IPS DF 4.7 (cell line): ENCODE measurements at regions not wholly inside any gene's neighbourhood (a gene's known extent, or its start where the extent isn't known, plus 50 kb on each side); places are given as distances from the start of the nearest gene placed in this dataset.
"Not testable (repeated sequence)": the region's sequence is repeated elsewhere in the genome, so short reads cannot be mapped to it uniquely, and the experiment has no call there.

Experiments
- DNase-seq: peaks from one replicate; pipeline ENCODE4 v3.0.0-alpha.2; 2013; ENCODE audit warnings: low spot score; ENCODE audit errors: extremely low read depth

DNA sequence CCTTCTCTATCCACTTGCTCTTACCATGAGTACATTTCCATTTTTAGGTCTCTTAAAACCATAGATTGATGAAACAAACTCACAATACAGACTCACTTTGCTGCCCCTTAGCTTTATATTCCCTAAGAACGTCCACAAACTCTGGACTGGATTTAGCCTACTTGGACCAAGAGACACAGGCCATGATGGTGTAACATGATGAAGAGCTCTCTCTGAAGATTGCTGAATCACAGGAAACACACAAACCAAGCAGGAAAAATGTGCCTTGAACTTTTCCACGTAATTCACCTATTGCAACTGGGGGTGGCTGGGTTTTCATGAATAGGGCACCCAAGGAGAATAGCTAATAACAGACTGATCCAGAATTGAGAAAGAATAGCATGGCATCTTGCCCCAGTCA is 201.7 kb upstream of the RBBP8 start:
- DNase-seq, result no peak

DNA sequence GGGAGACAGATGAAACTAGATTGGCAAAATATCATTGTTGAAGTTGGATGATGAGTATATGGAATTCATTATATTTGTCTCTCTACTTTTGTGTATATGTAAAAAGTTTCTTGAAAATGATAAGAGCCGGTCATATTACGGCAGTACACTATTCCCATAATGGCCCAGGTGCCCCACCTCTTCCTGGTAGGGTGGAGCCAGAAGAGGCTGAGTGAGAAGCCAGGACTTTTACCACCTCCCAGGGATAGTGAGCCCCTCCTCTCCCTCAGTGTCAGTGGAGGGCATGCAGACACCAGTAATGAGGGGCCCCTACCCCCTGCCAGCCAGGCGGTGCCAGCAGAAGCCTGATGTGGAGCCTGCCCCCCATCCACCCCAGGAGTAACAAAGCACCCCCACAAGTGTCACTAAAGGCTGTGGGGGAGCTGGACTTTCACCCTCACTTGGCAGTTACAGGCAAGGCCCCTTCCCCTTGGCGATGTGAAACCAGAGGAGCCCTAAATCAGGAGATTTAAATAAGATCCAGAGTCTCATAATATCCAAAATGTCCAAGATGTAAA is 198.9 kb upstream of the RBBP8 start:
- no peak for DNase-seq

DNA sequence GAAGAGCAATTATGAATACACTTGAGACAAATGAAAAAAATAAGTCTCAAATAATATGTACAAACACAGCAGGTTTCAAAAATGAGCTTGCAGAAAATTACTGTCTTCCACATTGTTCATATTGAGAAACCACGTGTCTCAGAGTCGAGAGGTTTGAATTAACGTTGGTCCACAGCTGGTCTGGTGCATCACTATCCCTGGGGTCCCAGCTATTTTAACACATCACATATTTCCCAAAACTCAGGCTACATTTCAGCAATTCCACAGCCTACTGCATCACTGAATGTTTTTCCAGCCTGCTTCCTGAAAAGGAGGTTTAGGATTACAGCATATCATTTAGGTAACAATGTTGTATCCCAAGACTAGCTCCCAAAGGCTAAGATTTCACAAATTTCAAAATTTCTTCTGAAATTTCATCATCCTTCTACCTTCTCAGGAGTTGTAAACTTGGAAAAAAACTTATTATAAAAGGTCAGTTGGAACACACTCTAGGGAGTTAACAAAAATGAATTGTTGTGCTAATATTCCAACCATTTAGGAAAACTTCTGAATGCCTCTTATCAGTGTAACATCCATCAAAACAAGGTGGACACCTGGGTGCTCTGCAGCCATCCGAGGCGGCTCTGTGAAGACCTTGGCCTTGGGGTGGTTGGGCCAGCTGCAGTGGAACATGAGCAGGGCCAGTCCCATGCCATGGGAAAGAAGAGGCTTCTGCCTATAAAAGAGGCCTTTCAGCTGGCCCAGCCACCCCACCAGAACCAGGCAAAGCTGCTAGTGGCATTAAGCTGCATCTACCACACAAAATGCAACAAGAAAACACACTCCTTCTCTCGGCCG is 198.1 kb upstream of the RBBP8 start:
- DNase-seq, result no peak

DNA sequence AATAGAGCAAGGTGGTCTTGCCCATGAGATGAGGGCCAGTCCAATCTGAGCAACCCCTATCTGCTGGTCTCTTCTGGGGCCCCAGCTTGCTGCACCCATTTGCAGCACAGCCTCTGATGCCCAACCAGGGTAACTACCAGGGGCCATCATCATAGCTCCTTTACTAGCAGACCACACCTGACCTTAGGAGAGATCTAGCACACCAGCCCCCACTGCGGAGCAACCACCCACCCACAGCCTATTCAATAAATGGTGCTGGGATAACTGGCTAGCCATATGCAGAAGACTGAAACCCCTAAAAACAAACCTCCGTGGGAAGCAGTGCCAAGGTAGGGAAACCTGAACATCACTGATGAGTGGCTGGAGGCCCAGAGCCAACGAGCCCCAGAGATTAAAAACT is 196.1 kb upstream of the RBBP8 start:
- DNase-seq, result no peak

GRCh38 chr18:22739061-22739642 is 194.0 kb upstream of the RBBP8 start:
- DNase-seq, result no peak

GRCh38 chr18:22739789-22740188 is 193.3 kb upstream of the RBBP8 start:
- DNase-seq, result no peak

- no peak for DNase-seq
Measured at GRCh38 chr18:22741318-22741717, 191.8 kb upstream of the RBBP8 start.

DNA sequence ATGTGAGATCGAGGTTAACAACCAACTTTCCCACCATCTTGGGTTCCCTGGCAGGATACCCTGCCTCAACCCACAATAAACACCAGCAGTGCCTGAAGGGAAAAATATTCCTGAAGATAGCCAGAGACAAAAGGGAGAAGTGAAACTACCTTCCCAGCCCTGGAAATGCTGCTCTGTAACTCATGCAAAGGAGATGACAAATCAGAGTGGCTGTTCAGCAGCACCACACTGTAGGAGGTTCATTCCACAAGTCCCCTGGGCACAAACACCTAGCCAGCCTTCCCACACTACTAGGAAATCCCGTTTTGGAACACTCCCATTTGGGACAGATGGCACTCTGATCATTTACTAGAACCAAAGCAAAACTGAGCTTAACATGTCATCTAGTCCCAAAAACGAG is 190.7 kb upstream of the RBBP8 start:
- no peak for DNase-seq

- no peak for DNase-seq
Measured at GRCh38 chr18:22745966-22746365, 187.2 kb upstream of the RBBP8 start.

- no peak for DNase-seq
Measured at GRCh38 chr18:22752014-22752413, 181.1 kb upstream of the RBBP8 start.

- no peak for DNase-seq
Measured at GRCh38 chr18:22753130-22753831, 179.8 kb upstream of the RBBP8 start.

DNA sequence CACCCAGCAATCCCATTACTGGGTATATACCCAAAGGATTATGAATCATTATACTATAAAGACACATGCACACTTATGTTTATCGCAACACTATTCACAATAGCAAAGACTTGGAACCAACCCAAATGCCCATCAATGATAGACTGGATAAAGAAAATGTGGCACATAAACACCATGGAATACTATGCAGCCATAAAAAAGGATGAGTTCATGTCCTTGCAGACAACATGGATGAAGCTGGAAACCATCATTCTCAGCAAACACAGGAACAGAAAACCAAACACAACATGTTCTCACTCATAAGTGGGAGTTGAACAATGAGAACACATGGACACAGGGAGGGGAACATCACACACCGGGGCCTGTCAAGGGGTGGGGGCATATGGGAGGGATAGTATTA is 169.1 kb upstream of the RBBP8 start:
- DNase-seq, result not testable (repeated sequence)

DNA sequence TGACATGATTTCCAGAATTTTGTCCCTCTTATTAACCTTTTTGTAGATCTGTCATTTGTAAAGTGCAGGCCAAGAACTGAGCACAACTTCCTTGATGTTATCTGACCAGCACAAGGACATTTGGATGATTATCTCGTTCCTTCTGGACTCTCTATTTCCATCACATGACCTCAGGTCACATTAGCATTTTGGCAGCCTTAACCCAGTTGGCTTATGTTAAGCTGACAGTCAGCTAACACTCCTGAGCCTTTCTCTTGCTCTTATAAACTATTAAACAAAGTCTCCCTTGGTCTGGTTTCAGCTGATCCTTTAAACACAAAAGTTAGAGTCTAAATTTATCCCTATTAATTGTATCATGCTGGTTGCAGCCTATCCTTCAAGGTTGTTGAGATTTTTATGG is 167.2 kb upstream of the RBBP8 start:
- DNase-seq, result no peak

- no peak for DNase-seq
Measured at GRCh38 chr18:22767653-22768052, 165.5 kb upstream of the RBBP8 start.

- no peak for DNase-seq
Measured at GRCh38 chr18:22773944-22774343, 159.2 kb upstream of the RBBP8 start.

GRCh38 chr18:22778996-22779395 is 154.1 kb upstream of the RBBP8 start:
- DNase-seq, result no peak

DNA sequence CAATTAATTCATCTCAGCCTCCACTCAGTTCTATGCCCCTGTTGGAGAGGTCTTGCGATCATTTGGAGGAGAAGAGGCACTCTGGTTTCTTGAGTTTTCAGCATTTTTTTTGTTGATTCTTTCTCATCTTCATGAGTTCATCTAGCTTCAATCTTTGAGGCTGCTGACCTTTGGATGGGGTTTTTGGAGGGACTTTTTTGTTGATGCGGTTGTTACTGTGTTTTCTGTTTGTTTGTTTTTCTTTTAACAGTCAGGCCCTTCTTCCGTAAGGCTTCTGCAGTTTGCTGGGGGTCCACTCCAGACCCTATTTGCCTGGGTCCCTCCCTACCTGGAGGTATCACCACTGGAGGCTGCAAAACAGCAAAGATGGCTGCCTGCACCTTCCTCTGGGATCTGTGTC is 149.9 kb upstream of the RBBP8 start:
- no peak for DNase-seq

DNA sequence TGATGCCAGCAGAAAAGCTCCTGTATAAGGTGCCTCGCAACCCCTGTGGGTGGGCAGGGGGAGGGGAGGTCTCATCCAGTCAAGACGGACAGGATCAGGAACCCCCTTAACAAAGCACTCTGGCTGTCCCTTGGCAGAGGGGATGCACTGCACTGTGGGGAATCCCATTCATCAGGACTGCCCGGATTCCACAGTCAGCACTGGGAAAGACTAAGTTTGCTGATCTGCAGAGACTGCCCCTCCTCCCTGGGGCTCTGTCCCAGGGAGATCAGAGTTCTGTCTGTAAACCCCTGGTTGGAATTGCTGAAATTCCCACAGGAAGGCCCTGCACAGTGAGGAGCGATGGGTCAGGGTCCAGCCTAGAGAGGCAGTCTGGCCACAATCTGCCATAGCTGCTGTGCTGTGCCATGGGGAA is 149.5 kb upstream of the RBBP8 start:
- DNase-seq, result no peak

GRCh38 chr18:22789052-22789451 is 144.1 kb upstream of the RBBP8 start:
- DNase-seq, result no peak

DNA sequence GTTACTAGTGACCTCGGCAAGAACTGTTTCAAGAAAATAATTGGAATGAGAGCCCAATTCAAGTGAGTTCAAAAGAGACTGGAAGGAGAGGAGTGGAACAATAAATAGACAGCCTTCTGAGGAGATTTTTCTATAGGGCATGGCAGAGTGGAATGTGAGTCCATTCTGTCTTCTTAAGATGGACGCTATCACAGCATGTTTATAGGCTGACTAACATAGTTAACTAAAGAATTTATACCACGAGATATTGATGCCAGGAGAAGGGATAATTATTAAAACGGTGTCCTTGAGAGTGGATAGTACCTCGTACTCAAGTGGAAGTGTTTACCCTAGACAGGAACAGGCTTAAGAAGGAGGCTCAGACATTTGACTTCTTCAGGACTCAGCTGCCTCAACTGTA is 143.5 kb upstream of the RBBP8 start:
- DNase-seq, result no peak

DNA sequence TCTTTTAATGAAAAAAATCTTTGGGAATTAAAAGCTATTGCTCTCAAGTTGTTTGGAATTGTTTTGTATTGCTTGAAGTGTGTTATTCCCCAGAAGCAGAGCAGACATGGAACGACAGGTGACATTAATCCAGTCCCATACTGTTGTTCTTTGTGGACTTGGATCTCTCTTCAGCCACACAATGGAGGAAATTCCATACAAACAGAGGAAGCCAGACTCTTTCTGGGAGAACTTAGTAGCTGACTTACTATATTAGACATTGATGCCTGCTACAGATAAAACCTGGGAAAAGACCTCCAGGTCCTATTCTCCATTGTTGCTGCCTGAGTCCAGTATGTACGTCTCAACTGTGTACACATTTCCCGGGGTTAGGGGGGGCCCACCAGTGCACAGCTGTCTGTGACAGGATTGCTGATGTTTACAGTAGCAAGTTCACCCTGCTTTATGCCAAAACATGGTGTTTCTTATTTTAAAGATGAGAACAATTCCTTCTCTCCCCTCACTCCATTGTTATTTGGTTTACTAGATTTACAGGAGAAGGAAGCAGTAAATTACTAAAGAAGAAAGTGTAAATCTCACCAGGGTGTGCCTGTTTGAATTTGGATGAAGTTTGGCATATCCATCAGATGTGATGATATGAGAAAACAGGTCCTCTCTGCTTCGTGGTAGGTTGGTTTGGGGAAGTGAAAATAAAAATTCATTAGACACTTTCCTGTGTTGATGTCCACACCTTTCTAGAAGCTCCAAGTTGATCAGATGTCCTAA is 142.4 kb upstream of the RBBP8 start:
- no peak for DNase-seq

- no peak for DNase-seq
Measured at GRCh38 chr18:22791310-22791610, 141.9 kb upstream of the RBBP8 start.
